Stomach (tissue), 8 donors: ENCODE measurements at regions not wholly inside any gene's neighbourhood (a gene's known extent, or its start where the extent isn't known, plus 50 kb on each side); places are given as distances from the start of the nearest gene placed in this dataset.

Source experiments
- DNase-seq, 2 donors: peaks; one replicate each; pipeline versions ENCODE4 v3.0.0 to v3.0.0-alpha.2; 2013 to 2019
- H3K27ac ChIP-seq, 5 donors: fragments of 200-600 bp in 4 of 5; sonication (generic) in 4 of 5; one replicate each; pipeline ENCODE4 v1.5.1; 2013 to 2019; ENCODE audit warnings: mild to moderate bottlenecking in 1 of 5, moderate library complexity in 1 of 5
- H3K27me3 ChIP-seq, 3 donors: fragments of 200-600 bp; sonication (generic); one replicate each; pipeline ENCODE4 v1.5.1; 2017 to 2019; ENCODE audit warnings: mixed run types in 1 of 3
- H3K36me3 ChIP-seq, 4 donors: fragments of 200-600 bp; sonication (generic); 1 replicate in 3 of 4; 2 replicates in 1 of 4; pipeline ENCODE4 v1.5.1; 2016 to 2019
- H3K4me1 ChIP-seq, 4 donors: fragments of 200-600 bp; sonication (generic); one replicate each; pipeline ENCODE4 v1.5.1; 2016 to 2019
- H3K4me3 ChIP-seq, 4 donors: fragments of 200-600 bp; sonication (generic) in 3 of 4; one replicate each; pipeline ENCODE4 v1.5.1; 2016 to 2019; ENCODE audit warnings: mild to moderate bottlenecking in 1 of 4
- H3K9me3 ChIP-seq, 4 donors: fragments of 200-600 bp; sonication (generic); one replicate each; pipeline ENCODE4 v1.5.1; 2016 to 2019
- CTCF ChIP-seq, 7 experiments: fragments of 450-650 bp in 4 of 7; fragments of 200-600 bp in 3 of 7; sonication (generic) in 3 of 7; IDR thresholded peaks; one replicate each; pipeline ENCODE4 v1.5.1; 2016 to 2019; ENCODE audit warnings: antibody characterized with exemption in 7 of 7, control low read depth in 2 of 7, mild to moderate bottlenecking in 1 of 7
- EP300 ChIP-seq: sonication (generic); formaldehyde crosslinking; IDR thresholded peaks from one replicate; pipeline ENCODE4 v1.6.1; 2017; ENCODE audit warnings: antibody characterized with exemption
- POLR2A ChIP-seq, 4 donors: fragments of 450-650 bp; IDR thresholded peaks; one replicate each; pipeline ENCODE4 v1.6.1; 2016; ENCODE audit warnings: antibody characterized with exemption in 4 of 4, control low read depth in 2 of 4, mild to moderate bottlenecking in 1 of 4, moderate library complexity in 1 of 4
- POLR2AphosphoS5 ChIP-seq, 3 donors: sonication (generic); formaldehyde crosslinking; IDR thresholded peaks; one replicate each; pipeline ENCODE4 v1.6.1; 2016; ENCODE audit warnings: antibody characterized with exemption in 3 of 3
- WGBS, 5 donors: extraction: QIAGEN DNeasy Blood & Tissue Kit in 3 of 5; methylation state at CpG; one replicate each; pipeline versions ENCODE4 v1.1.5 to v1.1.7; 2013 to 2018; 5-methylcytosine and 5-hydroxymethylcytosine counted together
- intact Hi-C: fragments of 100-400 bp; cut with DNase I; formaldehyde crosslinking; loops from one replicate; pipeline ENCODE4 v1.15.1; 2023; ENCODE audit warnings: low total_unique reads
- donor health status: healthy with polysubstance abuse.
- donor health status: Bipolar disorder and iron deficiency.
- donor health status: healthy.

GRCh38 chr18:71678144-71678543 lies 866.0 kb downstream of the CBLN2 start:
- peaks cover 0 to 25% (median 3%) of the 10 kb centered on the region in 4 donors for H3K9me3 ChIP-seq
- no peaks in the 10 kb centered on the region for H3K36me3 ChIP-seq
- no peak overlapping the region for H3K27ac ChIP-seq
- TF ChIP-seq POLR2AphosphoS5 (IDR thresholded peaks at IDR 0.05) (no peak), POLR2A (IDR thresholded peaks at IDR 0.05) (no peak), EP300 (no peak), CTCF (IDR thresholded peaks at IDR 0.05) (no peak)
- intact Hi-C loops, result no loop called here
- DNase-seq, result no peak
- H3K4me3 ChIP-seq, result no peak overlapping the region
- H3K27me3 ChIP-seq, result no peaks in the 10 kb centered on the region
- 61 to 75% (median 70%) methylated on average over 2 of the region's 2 CpGs for WGBS, 5 donors
- no peaks in the 10 kb centered on the region for H3K4me1 ChIP-seq

GRCh38 chr18:71673954-71674353 lies 870.2 kb downstream of the CBLN2 start:
- Histone ChIP-seq H3K4me3 (no peak overlapping the region), H3K27ac (no peak overlapping the region), H3K9me3 (peaks cover 0 to 11% (median 0%) of the 10 kb centered on the region in 4 donors), H3K36me3 (no peaks in the 10 kb centered on the region), H3K27me3 (no peaks in the 10 kb centered on the region), H3K4me1 (no peaks in the 10 kb centered on the region)
- WGBS, 5 donors, result 77 to 93% (median 83%) methylated on average over 10 of the region's 10 CpGs
- intact Hi-C loops, result no loop called here
- TF ChIP-seq EP300 (no peak), POLR2AphosphoS5 (IDR thresholded peaks at IDR 0.05) (no peak)
- no peak for DNase-seq

- intact Hi-C loops, result no loop called here
- no peak for DNase-seq
- 65 to 83% (median 78%) methylated on average over 3 to 5 of the region's 5 CpGs for WGBS, 5 donors
Measured at GRCh38 chr18:71673498-71673897, 870.6 kb downstream of the CBLN2 start.

GRCh38 chr18:71666481-71666880 lies 877.7 kb downstream of the CBLN2 start:
- H3K36me3 ChIP-seq, result no peaks in the 10 kb centered on the region
- H3K27me3 ChIP-seq, result no peaks in the 10 kb centered on the region
- H3K27ac ChIP-seq, result no peak overlapping the region
- intact Hi-C loops, result no loop called here
- H3K4me1 ChIP-seq, result no peaks in the 10 kb centered on the region
- DNase-seq, result no peak
- TF ChIP-seq POLR2A (IDR thresholded peaks at IDR 0.05), result no peak
- no peak for TF ChIP-seq POLR2AphosphoS5 (IDR thresholded peaks at IDR 0.05)
- TF ChIP-seq EP300, result no peak
- no peak for TF ChIP-seq CTCF (IDR thresholded peaks at IDR 0.05)
- H3K9me3 ChIP-seq, result peaks cover 0 to 6% (median 0%) of the 10 kb centered on the region in 4 donors
- H3K4me3 ChIP-seq, result no peak overlapping the region
- 86 to 94% (median 91%) methylated on average over 2 of the region's 2 CpGs for WGBS, 5 donors

More at GRCh38 chr18:71673498-71673897, 870.6 kb downstream of the CBLN2 start:
- peaks cover 0 to 9% (median 0%) of the 10 kb centered on the region in 4 donors for H3K9me3 ChIP-seq
- TF ChIP-seq POLR2AphosphoS5 (IDR thresholded peaks at IDR 0.05) (no peak), CTCF (IDR thresholded peaks at IDR 0.05) (no peak), POLR2A (IDR thresholded peaks at IDR 0.05) (no peak), EP300 (no peak)
- no peak overlapping the region for H3K27ac ChIP-seq
- H3K36me3 ChIP-seq, result no peaks in the 10 kb centered on the region
- no peaks in the 10 kb centered on the region for H3K27me3 ChIP-seq
- H3K4me1 ChIP-seq, result no peaks in the 10 kb centered on the region
- no peak overlapping the region for H3K4me3 ChIP-seq

- Histone ChIP-seq H3K4me3 (no peak overlapping the region), H3K27ac (no peak overlapping the region), H3K9me3 (peaks cover 0 to 8% (median 3%) of the 10 kb centered on the region in 4 donors), H3K4me1 (no peaks in the 10 kb centered on the region), H3K36me3 (no peaks in the 10 kb centered on the region), H3K27me3 (no peaks in the 10 kb centered on the region)
- DNase-seq, result no peak
- intact Hi-C loops, result no loop called here
- TF ChIP-seq CTCF (IDR thresholded peaks at IDR 0.05), result no peak
- TF ChIP-seq POLR2A (IDR thresholded peaks at IDR 0.05), result no peak
- TF ChIP-seq POLR2AphosphoS5 (IDR thresholded peaks at IDR 0.05), result no peak
- TF ChIP-seq EP300, result no peak
Measured at GRCh38 chr18:71665131-71665530, 879.0 kb downstream of the CBLN2 start.
